ENCODE measurements at regions not wholly inside any gene's neighbourhood (a gene's known extent, or its start where the extent isn't known, plus 50 kb on each side); places are given as distances from the start of the nearest gene placed in this dataset.

DNA sequence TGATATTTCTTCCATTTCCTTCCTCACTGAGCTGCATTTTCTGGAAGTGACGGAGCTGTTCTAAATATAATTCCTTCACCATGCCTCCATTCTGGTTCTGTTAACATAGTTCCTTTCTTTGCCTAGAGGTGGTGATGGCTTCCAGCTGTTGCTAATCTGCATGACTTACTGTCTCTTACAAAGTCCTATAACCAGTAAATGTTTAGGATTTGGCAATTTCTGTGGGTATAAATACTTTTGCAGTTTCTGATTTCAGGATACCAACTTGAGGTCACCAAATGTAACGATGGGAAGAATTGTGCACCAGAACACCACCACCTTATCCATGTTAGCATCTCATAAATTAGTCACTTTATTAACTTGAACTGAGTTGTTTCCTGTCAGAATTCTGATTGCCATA, 101.7 kb upstream of the FN1 start:
- H3K79me2 ChIP-seq (ENCODE audit: insufficient read depth, low read length), result no peaks in the 10 kb centered on the region
- no peaks in the 10 kb centered on the region for H3K27me3 ChIP-seq (ENCODE audit: insufficient read depth, low read length, poor library complexity, severe bottlenecking)
- H4K20me1 ChIP-seq (ENCODE audit: insufficient read depth, low read length, poor library complexity, severe bottlenecking), result no peaks in the 10 kb centered on the region
- H3K9me3 ChIP-seq (ENCODE audit: insufficient read depth, low read depth, low read length), result no peaks in the 10 kb centered on the region
- no peak overlapping the region for H3K4me3 ChIP-seq (ENCODE audit: low read length, poor library complexity, severe bottlenecking)
- no peak overlapping the region for H2AFZ ChIP-seq (ENCODE audit: low read length)
- no peaks in the 10 kb centered on the region for H3K4me1 ChIP-seq (ENCODE audit: insufficient read depth, low read length, poor library complexity, severe bottlenecking)
- H3K9ac ChIP-seq (ENCODE audit: low read depth, low read length, poor library complexity, severe bottlenecking), result no peak overlapping the region
- no peaks in the 10 kb centered on the region for H3F3A ChIP-seq (ENCODE audit: low read depth)
- H3K36me3 ChIP-seq (ENCODE audit: insufficient read depth, low read length), result no peaks in the 10 kb centered on the region
- no peak overlapping the region for H3K4me2 ChIP-seq (ENCODE audit: low read depth, low read length, poor library complexity, severe bottlenecking)
- TF ChIP-seq EZH2phosphoT487 (IDR thresholded peaks at IDR 0.05; ENCODE audit: borderline replicate concordance), result no peak
- TF ChIP-seq, protein P1, sequence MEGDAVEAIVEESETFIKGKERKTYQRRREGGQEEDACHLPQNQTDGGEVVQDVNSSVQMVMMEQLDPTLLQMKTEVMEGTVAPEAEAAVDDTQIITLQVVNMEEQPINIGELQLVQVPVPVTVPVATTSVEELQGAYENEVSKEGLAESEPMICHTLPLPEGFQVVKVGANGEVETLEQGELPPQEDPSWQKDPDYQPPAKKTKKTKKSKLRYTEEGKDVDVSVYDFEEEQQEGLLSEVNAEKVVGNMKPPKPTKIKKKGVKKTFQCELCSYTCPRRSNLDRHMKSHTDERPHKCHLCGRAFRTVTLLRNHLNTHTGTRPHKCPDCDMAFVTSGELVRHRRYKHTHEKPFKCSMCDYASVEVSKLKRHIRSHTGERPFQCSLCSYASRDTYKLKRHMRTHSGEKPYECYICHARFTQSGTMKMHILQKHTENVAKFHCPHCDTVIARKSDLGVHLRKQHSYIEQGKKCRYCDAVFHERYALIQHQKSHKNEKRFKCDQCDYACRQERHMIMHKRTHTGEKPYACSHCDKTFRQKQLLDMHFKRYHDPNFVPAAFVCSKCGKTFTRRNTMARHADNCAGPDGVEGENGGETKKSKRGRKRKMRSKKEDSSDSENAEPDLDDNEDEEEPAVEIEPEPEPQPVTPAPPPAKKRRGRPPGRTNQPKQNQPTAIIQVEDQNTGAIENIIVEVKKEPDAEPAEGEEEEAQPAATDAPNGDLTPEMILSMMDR (conservative IDR thresholded peaks at IDR 0.05; ENCODE audit: low read length), result no peak
- H3K9me2 ChIP-seq (replicated peaks; ENCODE audit: low read depth, low read length), result no peaks in the 10 kb centered on the region

DNA sequence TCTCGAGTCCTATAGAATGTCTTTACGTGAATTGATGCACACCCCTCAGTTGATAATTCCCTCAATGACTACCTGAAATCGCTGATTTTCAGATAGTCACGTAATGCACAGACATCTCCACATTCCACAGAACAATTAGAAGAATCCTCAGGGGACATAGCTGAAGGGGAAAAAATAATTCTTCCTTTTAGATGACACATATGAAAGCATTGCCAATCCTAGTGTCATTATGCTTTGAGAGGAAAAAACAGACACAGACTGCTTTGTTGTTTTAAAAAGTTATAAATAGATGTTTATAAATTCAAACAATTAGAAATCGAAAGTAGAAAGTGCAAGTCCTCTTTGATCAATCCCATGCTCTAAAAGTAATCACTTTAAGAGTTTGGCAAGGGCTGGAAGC, 100.6 kb upstream of the FN1 start:
- Histone ChIP-seq H3K9ac (ENCODE audit: low read depth, low read length, poor library complexity, severe bottlenecking) (no peak overlapping the region), H3K4me1 (ENCODE audit: insufficient read depth, low read length, poor library complexity, severe bottlenecking) (no peaks in the 10 kb centered on the region), H3K36me3 (ENCODE audit: insufficient read depth, low read length) (no peaks in the 10 kb centered on the region), H3K4me3 (ENCODE audit: low read length, poor library complexity, severe bottlenecking) (no peak overlapping the region), H3K9me2 (replicated peaks; ENCODE audit: low read depth, low read length) (no peaks in the 10 kb centered on the region), H2AFZ (ENCODE audit: low read length) (no peak overlapping the region), H4K20me1 (ENCODE audit: insufficient read depth, low read length, poor library complexity, severe bottlenecking) (no peaks in the 10 kb centered on the region), H3K27me3 (ENCODE audit: insufficient read depth, low read length, poor library complexity, severe bottlenecking) (no peaks in the 10 kb centered on the region), H3K79me2 (ENCODE audit: insufficient read depth, low read length) (no peaks in the 10 kb centered on the region), H3K9me3 (ENCODE audit: insufficient read depth, low read depth, low read length) (no peaks in the 10 kb centered on the region), H3F3A (ENCODE audit: low read depth) (no peaks in the 10 kb centered on the region), H3K4me2 (ENCODE audit: low read depth, low read length, poor library complexity, severe bottlenecking) (no peak overlapping the region)
- TF ChIP-seq, protein P1 (conservative IDR thresholded peaks at IDR 0.05; ENCODE audit: low read length), result no peak
- TF ChIP-seq EZH2phosphoT487 (IDR thresholded peaks at IDR 0.05; ENCODE audit: borderline replicate concordance), result no peak

DNA sequence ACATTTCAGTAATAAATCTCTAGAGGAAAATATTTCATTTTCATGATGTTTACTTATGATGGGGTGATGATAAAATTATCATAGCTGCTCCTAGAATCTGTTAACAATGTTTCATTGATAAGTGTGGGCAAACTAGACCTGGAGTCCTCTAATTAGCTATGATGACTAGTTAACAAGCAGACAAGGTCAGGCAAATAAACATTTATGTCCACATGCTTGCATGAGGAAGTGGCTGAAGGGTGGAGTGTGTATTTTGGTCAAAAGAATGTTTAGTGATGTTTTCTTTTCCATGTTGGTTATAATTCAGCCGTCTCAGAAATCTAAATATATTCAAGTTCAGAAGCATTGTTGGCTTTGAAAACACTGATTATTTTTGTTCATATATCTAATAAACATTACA, 99.9 kb upstream of the FN1 start:
- Histone ChIP-seq H3K27me3 (ENCODE audit: insufficient read depth, low read length, poor library complexity, severe bottlenecking) (no peaks in the 10 kb centered on the region), H3K4me2 (ENCODE audit: low read depth, low read length, poor library complexity, severe bottlenecking) (no peak overlapping the region), H2AFZ (ENCODE audit: low read length) (no peak overlapping the region), H3K9ac (ENCODE audit: low read depth, low read length, poor library complexity, severe bottlenecking) (no peak overlapping the region), H3K4me1 (ENCODE audit: insufficient read depth, low read length, poor library complexity, severe bottlenecking) (no peaks in the 10 kb centered on the region), H3F3A (ENCODE audit: low read depth) (no peaks in the 10 kb centered on the region), H3K79me2 (ENCODE audit: insufficient read depth, low read length) (no peaks in the 10 kb centered on the region), H3K4me3 (ENCODE audit: low read length, poor library complexity, severe bottlenecking) (no peak overlapping the region), H3K9me2 (replicated peaks; ENCODE audit: low read depth, low read length) (no peaks in the 10 kb centered on the region), H4K20me1 (ENCODE audit: insufficient read depth, low read length, poor library complexity, severe bottlenecking) (no peaks in the 10 kb centered on the region), H3K9me3 (ENCODE audit: insufficient read depth, low read depth, low read length) (no peaks in the 10 kb centered on the region), H3K36me3 (ENCODE audit: insufficient read depth, low read length) (no peaks in the 10 kb centered on the region)
- TF ChIP-seq, protein P1 (conservative IDR thresholded peaks at IDR 0.05; ENCODE audit: low read length), result no peak
- TF ChIP-seq EZH2phosphoT487 (IDR thresholded peaks at IDR 0.05; ENCODE audit: borderline replicate concordance), result no peak
